Naive thymus-derived CD4-positive, alpha-beta T cell (primary cell): ENCODE measurements at regions not wholly inside any gene's neighbourhood (a gene's known extent, or its start where the extent isn't known, plus 50 kb on each side); places are given as distances from the start of the nearest gene placed in this dataset.

Source experiments
- ATAC-seq: fragments of 150-1000 bp; cut with Tn5 transposase; 2 replicates; pipeline ENCODE4 v1.10.0; 2021; ENCODE audit warnings: mild to moderate bottlenecking, moderate library complexity
- CTCF ChIA-PET: fragments of 350-600 bp; sonication (Branson Sonifier 250); formaldehyde crosslinking; loops from one replicate; lab custom pipeline; 2021; ENCODE audit warnings: antibody characterized with exemption; lab: Charles Lee
- POLR2A ChIA-PET: fragments of 350-600 bp; sonication (Branson Sonifier 250); formaldehyde crosslinking; loops from one replicate; lab custom pipeline; 2021; ENCODE audit warnings: antibody characterized with exemption, inconsistent platforms; lab: Charles Lee
- DNase-seq, 9 donors: peaks; one replicate each; pipeline versions ENCODE4 v3.0.0 to v3.0.0-alpha.2; 2020 to 2022; ENCODE audit warnings: mixed read lengths in 1 of 9
- H3K27ac ChIP-seq: one replicate; pipeline ENCODE4 v1.7.0; 2013; ENCODE audit warnings: mild to moderate bottlenecking, low read depth, low read length, moderate library complexity
- H3K27me3 ChIP-seq, 2 donors: one replicate each; pipeline ENCODE4 v1.7.0; 2013; ENCODE audit warnings: low read length in 2 of 2, mild to moderate bottlenecking in 2 of 2, moderate library complexity in 2 of 2; ENCODE audit not compliant: control insufficient read depth in 2 of 2, insufficient read depth in 2 of 2
- H3K36me3 ChIP-seq, 3 experiments: 1 replicate in 2 of 3; 2 replicates in 1 of 3; pipeline ENCODE4 v1.7.0; 2013; ENCODE audit warnings: low read length in 3 of 3, mild to moderate bottlenecking in 3 of 3, moderate library complexity in 1 of 3; ENCODE audit not compliant: insufficient read depth in 3 of 3, control insufficient read depth in 2 of 3
- H3K4me1 ChIP-seq, 2 donors: one replicate each; pipeline ENCODE4 v1.7.0; 2013; ENCODE audit warnings: low read length in 2 of 2, mild to moderate bottlenecking in 2 of 2, moderate library complexity in 1 of 2; ENCODE audit not compliant: control insufficient read depth in 2 of 2, insufficient read depth in 2 of 2
- H3K4me3 ChIP-seq: 2 replicates; pipeline ENCODE4 v1.7.0; 2013; ENCODE audit warnings: mild to moderate bottlenecking, low read length
- H3K9me3 ChIP-seq, 3 experiments: 1 replicate in 2 of 3; 2 replicates in 1 of 3; pipeline ENCODE4 v1.7.0; 2013; ENCODE audit warnings: low read length in 3 of 3; ENCODE audit not compliant: control insufficient read depth in 2 of 3
- H3K27ac Mint-ChIP-seq, 9 donors: one replicate each; pipeline ENCODE4 v1.8.0; 2020 to 2022; ENCODE audit warnings: mixed read lengths in 9 of 9, mild to moderate bottlenecking in 8 of 9, moderate library complexity in 5 of 9, inconsistent platforms in 2 of 9
- H3K27me3 Mint-ChIP-seq, 5 donors: one replicate each; pipeline ENCODE4 v1.8.0; 2021 to 2022; ENCODE audit warnings: mixed read lengths in 5 of 5, mild to moderate bottlenecking in 1 of 5
- H3K36me3 Mint-ChIP-seq, 5 donors: one replicate each; pipeline ENCODE4 v1.8.0; 2020 to 2022; ENCODE audit warnings: mixed read lengths in 5 of 5, mild to moderate bottlenecking in 3 of 5, inconsistent platforms in 1 of 5
- H3K4me1 Mint-ChIP-seq, 7 donors: one replicate each; pipeline ENCODE4 v1.8.0; 2020 to 2022; ENCODE audit warnings: mixed read lengths in 7 of 7, mild to moderate bottlenecking in 3 of 7, inconsistent platforms in 1 of 7
- H3K4me3 Mint-ChIP-seq, 10 donors: one replicate each; pipeline ENCODE4 v1.8.0; 2020 to 2022; ENCODE audit warnings: mild to moderate bottlenecking in 10 of 10, mixed read lengths in 10 of 10, moderate library complexity in 6 of 10, inconsistent platforms in 2 of 10
- H3K9me3 Mint-ChIP-seq, 11 donors: one replicate each; pipeline ENCODE4 v1.8.0; 2020 to 2022; ENCODE audit warnings: mixed read lengths in 11 of 11, mild to moderate bottlenecking in 4 of 11, inconsistent platforms in 1 of 11, moderate library complexity in 1 of 11
- intact Hi-C, 2 donors: fragments of 100-400 bp; cut with micrococcal nuclease; formaldehyde crosslinking; loops; one replicate each; pipeline ENCODE4 v1.15.1; 2023

GRCh38 chr5:30063503-30063902 is 1130.0 kb upstream of the CDH6 start:
- H3K27me3 ChIP-seq = no peaks in the 10 kb centered on the region
- no peak overlapping the region for H3K4me3 Mint-ChIP-seq
- no peaks in the 10 kb centered on the region for H3K9me3 ChIP-seq
- no peaks in the 10 kb centered on the region for H3K36me3 ChIP-seq
- ChIA-PET CTCF (no interaction called here), POLR2A (no interaction called here)
- H3K27ac Mint-ChIP-seq = no peak overlapping the region
- H3K9me3 Mint-ChIP-seq = peaks cover 0 to 23% (median 2%) of the 10 kb centered on the region in 11 donors
- H3K4me1 ChIP-seq = no peaks in the 10 kb centered on the region
- no peak overlapping the region for H3K27ac ChIP-seq
- no peaks in the 10 kb centered on the region for H3K27me3 Mint-ChIP-seq
- H3K4me3 ChIP-seq = no peak overlapping the region
- H3K4me1 Mint-ChIP-seq = no peaks in the 10 kb centered on the region
- ATAC-seq (no peak), DNase-seq (no peak)
- intact Hi-C loops = no loop called here
- H3K36me3 Mint-ChIP-seq = no peaks in the 10 kb centered on the region

GRCh38 chr5:30051976-30052375 is 1141.5 kb upstream of the CDH6 start:
- no peak overlapping the region for H3K4me3 ChIP-seq
- Mint-ChIP-seq H3K9me3 (peaks cover 0 to 23% (median 8%) of the 10 kb centered on the region in 11 donors), H3K4me1 (no peaks in the 10 kb centered on the region), H3K36me3 (no peaks in the 10 kb centered on the region), H3K4me3 (no peak overlapping the region), H3K27me3 (no peaks in the 10 kb centered on the region), H3K27ac (no peak overlapping the region)
- intact Hi-C loops = no loop called here
- no peaks in the 10 kb centered on the region for H3K27me3 ChIP-seq
- no peaks in the 10 kb centered on the region for H3K9me3 ChIP-seq
- H3K4me1 ChIP-seq = no peaks in the 10 kb centered on the region
- ATAC-seq = no peak
- no peak overlapping the region for H3K27ac ChIP-seq
- CTCF ChIA-PET = no interaction called here
- H3K36me3 ChIP-seq = no peaks in the 10 kb centered on the region
- DNase-seq = no peak
- POLR2A ChIA-PET = no interaction called here

- Mint-ChIP-seq H3K36me3 (no peaks in the 10 kb centered on the region), H3K27me3 (no peaks in the 10 kb centered on the region), H3K4me3 (no peak overlapping the region), H3K4me1 (no peaks in the 10 kb centered on the region), H3K27ac (no peak overlapping the region), H3K9me3 (peaks cover 0 to 24% (median 6%) of the 10 kb centered on the region in 11 donors)
- POLR2A ChIA-PET = no interaction called here
- no peaks in the 10 kb centered on the region for H3K36me3 ChIP-seq
- no peak overlapping the region for H3K4me3 ChIP-seq
- no peaks in the 10 kb centered on the region for H3K4me1 ChIP-seq
- intact Hi-C loops = no loop called here
- H3K27ac ChIP-seq = no peak overlapping the region
- ATAC-seq = no peak
- CTCF ChIA-PET = no interaction called here
- no peaks in the 10 kb centered on the region for H3K27me3 ChIP-seq
- H3K9me3 ChIP-seq = no peaks in the 10 kb centered on the region
- DNase-seq = no peak
Observed at GRCh38 chr5:30050056-30050815, 1143.2 kb upstream of the CDH6 start.

- POLR2A ChIA-PET = no interaction called here
- Mint-ChIP-seq H3K36me3 (no peaks in the 10 kb centered on the region), H3K9me3 (peaks cover 0 to 29% (median 4%) of the 10 kb centered on the region in 11 donors), H3K27me3 (no peaks in the 10 kb centered on the region), H3K4me1 (no peaks in the 10 kb centered on the region), H3K27ac (no peak overlapping the region), H3K4me3 (no peak overlapping the region)
- Histone ChIP-seq H3K36me3 (no peaks in the 10 kb centered on the region), H3K9me3 (peaks cover 0 to 4% (median 0%) of the 10 kb centered on the region in 3 experiments), H3K27me3 (no peaks in the 10 kb centered on the region), H3K4me1 (no peaks in the 10 kb centered on the region), H3K4me3 (no peak overlapping the region), H3K27ac (no peak overlapping the region)
- CTCF ChIA-PET = no interaction called here
- intact Hi-C loops = loop anchor here in 1 of 2 donors (5.0 kb wide), 1 partner anchor 1145 kb away; no protein-coding TSS in a partner anchor
- DNase-seq (no peak), ATAC-seq (no peak)
Observed at GRCh38 chr5:30042677-30043076, 1150.8 kb upstream of the CDH6 start.

- no peaks in the 10 kb centered on the region for H3K27me3 ChIP-seq
- Mint-ChIP-seq H3K36me3 (no peaks in the 10 kb centered on the region), H3K27me3 (no peaks in the 10 kb centered on the region), H3K4me3 (no peak overlapping the region), H3K4me1 (no peaks in the 10 kb centered on the region), H3K9me3 (peaks cover 0 to 23% (median 2%) of the 10 kb centered on the region in 11 donors), H3K27ac (no peak overlapping the region)
- DNase-seq (no peak), ATAC-seq (no peak)
- no peak overlapping the region for H3K27ac ChIP-seq
- POLR2A ChIA-PET = interaction anchor here (0.6 kb wide), 1 partner anchor 614 kb away, joined by 5 read pairs; no protein-coding TSS in a partner anchor
- intact Hi-C loops = loop anchor here in 1 of 2 donors (5.0 kb wide), 1 partner anchor 1145 kb away; no protein-coding TSS in a partner anchor
- peaks cover 0 to 4% (median 0%) of the 10 kb centered on the region in 3 experiments for H3K9me3 ChIP-seq
- H3K36me3 ChIP-seq = no peaks in the 10 kb centered on the region
- no peaks in the 10 kb centered on the region for H3K4me1 ChIP-seq
- H3K4me3 ChIP-seq = no peak overlapping the region
- CTCF ChIA-PET = no interaction called here
Observed at GRCh38 chr5:30041831-30042385, 1151.6 kb upstream of the CDH6 start.

GRCh38 chr5:30041291-30041690 is 1152.2 kb upstream of the CDH6 start:
- no peak for DNase-seq
- intact Hi-C loops = loop anchor here in 1 of 2 donors (5.0 kb wide), 1 partner anchor 1146 kb away; no protein-coding TSS in a partner anchor
- no peak for ATAC-seq
- Histone ChIP-seq H3K27me3 (no peaks in the 10 kb centered on the region), H3K36me3 (no peaks in the 10 kb centered on the region), H3K4me3 (no peak overlapping the region), H3K9me3 (peaks cover 0 to 4% (median 0%) of the 10 kb centered on the region in 3 experiments), H3K27ac (no peak overlapping the region), H3K4me1 (no peaks in the 10 kb centered on the region)
- ChIA-PET POLR2A (interaction anchor here (0.6 kb wide), 1 partner anchor 614 kb away, joined by 5 read pairs; no protein-coding TSS in a partner anchor), CTCF (no interaction called here)
- no peak overlapping the region for H3K27ac Mint-ChIP-seq
- no peaks in the 10 kb centered on the region for H3K36me3 Mint-ChIP-seq
- peaks cover 0 to 22% (median 2%) of the 10 kb centered on the region in 11 donors for H3K9me3 Mint-ChIP-seq
- H3K4me1 Mint-ChIP-seq = no peaks in the 10 kb centered on the region
- no peaks in the 10 kb centered on the region for H3K27me3 Mint-ChIP-seq
- no peak overlapping the region for H3K4me3 Mint-ChIP-seq
